ENCODE measurements at regions not wholly inside any gene's neighbourhood (a gene's known extent, or its start where the extent isn't known, plus 50 kb on each side); places are given as distances from the start of the nearest gene placed in this dataset.

DNA sequence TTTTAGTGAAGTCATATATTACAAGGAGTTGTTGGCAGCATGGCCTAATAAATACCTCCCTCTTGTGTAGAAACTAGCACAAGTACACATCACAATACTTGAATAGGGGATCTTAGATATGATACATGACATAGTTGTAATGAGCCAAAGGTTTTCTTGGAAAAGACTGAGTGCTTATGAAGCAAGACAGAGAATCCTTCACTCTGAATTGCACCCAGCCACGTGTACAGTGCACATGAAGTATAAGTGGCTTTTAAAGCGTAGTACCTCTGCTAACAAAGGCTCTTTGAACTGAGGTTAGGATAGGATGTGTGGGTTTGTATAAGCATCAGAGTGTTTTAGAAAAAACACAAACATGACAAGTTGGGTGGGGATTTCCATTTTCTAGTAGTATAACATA is 145.5 kb upstream of the STMND1 start:
- no CpG with 5 or more reads among the region's 2 CpGs for WGBS (ENCODE audit: extremely low coverage, insufficient read length, low lambda C conversion rate)
- H3K18ac ChIP-seq (ENCODE audit: insufficient read length, low read depth, low read length): no peak overlapping the region
- Mint-ChIP-seq H3K9me3 (no peaks in the 10 kb centered on the region), H3K4me1 (peaks cover 12 to 14% of the 10 kb centered on the region in 2 experiments), H3K36me3 (ENCODE audit: insufficient read depth in 1 of 3, low read depth in 3 of 3) (no peaks in the 10 kb centered on the region), H3K27ac (no peak overlapping the region), H3K27me3 (ENCODE audit: low read depth) (no peaks in the 10 kb centered on the region), H3K4me3 (no peak overlapping the region)
- H4K20me1 ChIP-seq (ENCODE audit: control insufficient read depth, insufficient read depth, insufficient read length): no peaks in the 10 kb centered on the region
- H2AFZ ChIP-seq (ENCODE audit: low read length): no peak overlapping the region
- no peak overlapping the region for H2BK120ac ChIP-seq (ENCODE audit: low read depth, low read length, poor library complexity, severe bottlenecking)
- H3T11ph ChIP-seq (ENCODE audit: low read length): no peak overlapping the region
- H3K27ac ChIP-seq (ENCODE audit: insufficient read length, low read depth, low read length): no peak overlapping the region
- no peak overlapping the region for H4K91ac ChIP-seq (ENCODE audit: insufficient read length, low read depth, low read length)
- no peak overlapping the region for H4K5ac ChIP-seq (ENCODE audit: insufficient read length, low read depth, low read length)
- no peak overlapping the region for H3K4me2 ChIP-seq (ENCODE audit: insufficient read depth, insufficient read length, low read length)
- H3K4me1 ChIP-seq (ENCODE audit: insufficient read depth, low read length): no peaks in the 10 kb centered on the region
- no peak overlapping the region for H2BK20ac ChIP-seq (ENCODE audit: low read depth, low read length, poor library complexity, severe bottlenecking)
- no peak overlapping the region for H3K4ac ChIP-seq (ENCODE audit: low read depth, low read length)
- H3K9ac ChIP-seq (ENCODE audit: extremely low read depth, insufficient read length, low read length): no peak overlapping the region
- DNase-seq: no peak
- no peak overlapping the region for H4K8ac ChIP-seq (replicated peaks; ENCODE audit: insufficient read length, low read depth, low read length)
- H3K23ac ChIP-seq (ENCODE audit: insufficient read length, low read depth, low read length): no peak overlapping the region
- H3K27me3 ChIP-seq (ENCODE audit: insufficient read depth, low read length): no peaks in the 10 kb centered on the region
- no peaks in the 10 kb centered on the region for H3K79me1 ChIP-seq (ENCODE audit: insufficient read depth, low read depth, low read length, poor library complexity, severe bottlenecking)
- H3K9me3 ChIP-seq (ENCODE audit: control insufficient read depth, low read depth, low read length): no peaks in the 10 kb centered on the region
- no peak overlapping the region for H3K14ac ChIP-seq (ENCODE audit: insufficient read depth, low read length)
- H3K56ac ChIP-seq (ENCODE audit: insufficient read length, low read depth, low read length): no peak overlapping the region
- no peaks in the 10 kb centered on the region for H3K79me2 ChIP-seq (ENCODE audit: insufficient read depth, low read length)
- H2AK5ac ChIP-seq (ENCODE audit: insufficient read length, low read length): no peak overlapping the region
- TF ChIP-seq, protein P1, sequence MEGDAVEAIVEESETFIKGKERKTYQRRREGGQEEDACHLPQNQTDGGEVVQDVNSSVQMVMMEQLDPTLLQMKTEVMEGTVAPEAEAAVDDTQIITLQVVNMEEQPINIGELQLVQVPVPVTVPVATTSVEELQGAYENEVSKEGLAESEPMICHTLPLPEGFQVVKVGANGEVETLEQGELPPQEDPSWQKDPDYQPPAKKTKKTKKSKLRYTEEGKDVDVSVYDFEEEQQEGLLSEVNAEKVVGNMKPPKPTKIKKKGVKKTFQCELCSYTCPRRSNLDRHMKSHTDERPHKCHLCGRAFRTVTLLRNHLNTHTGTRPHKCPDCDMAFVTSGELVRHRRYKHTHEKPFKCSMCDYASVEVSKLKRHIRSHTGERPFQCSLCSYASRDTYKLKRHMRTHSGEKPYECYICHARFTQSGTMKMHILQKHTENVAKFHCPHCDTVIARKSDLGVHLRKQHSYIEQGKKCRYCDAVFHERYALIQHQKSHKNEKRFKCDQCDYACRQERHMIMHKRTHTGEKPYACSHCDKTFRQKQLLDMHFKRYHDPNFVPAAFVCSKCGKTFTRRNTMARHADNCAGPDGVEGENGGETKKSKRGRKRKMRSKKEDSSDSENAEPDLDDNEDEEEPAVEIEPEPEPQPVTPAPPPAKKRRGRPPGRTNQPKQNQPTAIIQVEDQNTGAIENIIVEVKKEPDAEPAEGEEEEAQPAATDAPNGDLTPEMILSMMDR (conservative IDR thresholded peaks at IDR 0.05): no peak
- no peak overlapping the region for H2BK15ac ChIP-seq (ENCODE audit: low read depth, low read length)
- no peak overlapping the region for H2BK12ac ChIP-seq (ENCODE audit: insufficient read length, low read depth, low read length)
- no peak overlapping the region for H2BK5ac ChIP-seq (ENCODE audit: insufficient read length, low read length)
- no peaks in the 10 kb centered on the region for H3K23me2 ChIP-seq (ENCODE audit: insufficient read length, low read depth, low read length, poor library complexity, severe bottlenecking)
